MV-4-11 (cell line): ENCODE measurements at regions not wholly inside any gene's neighbourhood (a gene's known extent, or its start where the extent isn't known, plus 50 kb on each side); places are given as distances from the start of the nearest gene placed in this dataset.

Experiments used
- DNase-seq: peaks from one replicate; lab custom pipeline; 2025; lab: John Stamatoyannopoulos, UW

GRCh38 chr9:129270205-129270604, 92.1 kb upstream of the IER5L start:
- DNase-seq, result no peak

DNA sequence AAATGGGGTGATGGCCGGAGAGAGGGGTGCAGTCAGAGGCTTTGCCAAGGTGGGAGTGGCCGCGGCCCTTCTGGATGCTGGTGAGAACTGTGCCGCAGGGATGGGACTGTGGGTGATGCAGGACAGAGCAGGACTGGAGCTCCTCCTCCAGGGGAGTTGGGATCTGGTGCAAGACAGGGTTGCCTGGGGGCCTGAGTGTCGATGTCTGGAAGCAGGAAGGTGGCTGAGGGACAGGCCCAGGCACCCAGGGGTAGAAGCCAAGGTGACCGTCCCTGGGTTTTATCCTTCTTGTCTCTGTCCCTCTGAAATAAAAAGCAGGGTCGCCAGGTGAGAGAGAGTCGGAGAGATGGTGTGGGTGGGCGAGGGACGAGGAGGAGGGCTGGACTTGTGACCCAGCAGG, 89.1 kb upstream of the IER5L start:
- DNase-seq, result no peak

GRCh38 chr9:129266536-129266935, 88.5 kb upstream of the IER5L start:
- DNase-seq, result no peak

DNA sequence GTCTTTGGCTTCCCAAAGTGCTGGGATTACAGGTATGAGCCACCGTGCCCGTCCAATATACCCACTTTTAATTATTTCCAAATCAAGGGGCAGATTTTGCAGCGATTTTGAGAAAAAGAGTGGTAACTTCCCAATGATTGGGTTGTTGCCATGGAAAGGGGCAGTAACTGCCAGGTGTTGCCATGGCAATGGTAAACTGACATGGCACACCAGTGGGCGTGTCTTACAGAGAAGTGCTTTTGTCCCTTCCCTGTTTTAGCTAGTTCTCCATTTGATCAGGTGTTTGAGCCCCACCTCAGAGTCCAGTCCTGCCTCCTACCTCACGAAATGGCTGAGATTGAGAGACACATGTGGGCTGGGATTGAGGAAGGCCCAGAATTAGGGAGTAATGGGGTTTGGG, 86.3 kb upstream of the IER5L start:
- DNase-seq, result no peak

DNA sequence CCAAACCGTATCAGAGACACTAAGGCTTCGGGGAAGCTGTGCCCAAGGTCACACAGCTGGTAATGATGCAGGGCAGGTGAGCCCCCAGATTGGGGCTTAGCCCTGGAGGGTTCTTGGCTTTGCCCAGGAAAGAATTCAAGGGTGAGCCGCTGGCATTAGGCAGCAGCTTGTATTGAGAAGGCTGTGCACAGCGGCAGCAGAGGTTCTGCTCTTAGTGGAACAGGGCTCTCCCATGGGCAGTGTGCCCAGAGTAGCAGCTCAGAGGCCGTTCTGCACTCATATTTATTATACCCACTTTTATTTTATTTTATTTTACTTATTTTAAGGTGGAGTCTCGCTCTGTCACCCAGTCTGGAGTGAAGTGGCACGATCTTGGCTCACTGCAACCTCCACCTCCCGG, 85.8 kb upstream of the IER5L start:
- no peak for DNase-seq

DNA sequence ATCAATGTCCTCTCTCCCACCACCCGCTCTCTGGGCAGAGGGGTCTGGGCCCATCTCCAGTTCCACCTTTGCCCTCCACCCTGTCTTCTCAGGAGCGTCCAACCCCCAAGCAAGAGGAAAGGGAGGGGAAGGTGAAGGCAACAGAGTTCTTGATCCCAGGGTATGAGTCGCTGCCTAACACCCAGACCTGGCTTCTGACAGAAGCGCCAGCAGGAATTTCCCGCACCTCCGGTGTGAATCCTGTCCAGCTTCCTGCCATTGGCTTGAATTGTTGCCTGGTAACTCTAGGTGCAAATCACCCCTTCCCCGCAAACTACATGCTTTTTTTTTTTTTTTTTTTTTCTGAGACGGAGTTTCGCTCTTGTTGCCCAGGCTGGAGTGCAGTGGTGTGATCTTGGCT, 84.2 kb upstream of the IER5L start:
- no peak for DNase-seq

DNA sequence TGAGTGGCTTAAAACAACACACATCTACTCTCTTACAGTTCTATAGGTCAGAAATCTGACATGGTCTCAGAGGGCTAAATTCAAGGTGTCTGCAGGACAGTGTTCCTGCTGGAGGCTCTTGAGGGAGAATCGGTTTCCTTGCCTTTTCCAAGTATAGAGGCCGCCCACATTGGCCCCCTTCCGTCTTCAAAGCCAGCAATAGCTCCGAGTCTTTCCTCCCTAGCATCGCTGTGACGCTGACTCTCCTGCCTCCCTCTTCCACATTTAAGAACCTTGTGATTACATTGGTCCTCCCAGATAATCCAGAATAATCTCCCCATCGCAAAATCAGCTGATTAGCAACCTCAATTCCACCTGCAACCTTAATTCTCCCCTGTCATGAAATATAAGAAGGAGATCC, 81.3 kb upstream of the IER5L start:
- no peak for DNase-seq

DNA sequence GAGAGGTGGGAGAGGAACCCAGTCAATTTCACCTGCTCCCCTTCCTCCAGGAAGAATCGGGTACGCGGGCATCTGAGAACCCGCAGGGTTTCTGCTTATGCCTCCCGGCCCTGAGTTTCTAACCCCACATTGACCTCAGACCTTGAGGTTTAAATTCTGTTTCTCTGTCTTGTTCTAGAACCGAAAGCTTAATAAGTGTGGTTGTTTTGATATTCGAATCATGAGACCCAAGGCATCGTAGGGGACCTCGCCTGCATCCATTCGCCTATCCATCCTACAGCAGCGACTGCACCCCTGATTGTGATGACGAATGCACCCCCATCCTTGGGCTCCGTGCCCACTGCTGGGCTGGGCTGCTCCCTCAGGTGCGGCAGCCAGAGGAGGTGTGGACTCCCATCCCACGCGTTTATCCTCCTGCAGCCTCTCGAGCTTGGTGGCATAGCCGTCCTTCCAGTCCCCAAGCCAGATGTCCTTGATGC, 80.8 kb upstream of the IER5L start:
- DNase-seq, result no peak

DNA sequence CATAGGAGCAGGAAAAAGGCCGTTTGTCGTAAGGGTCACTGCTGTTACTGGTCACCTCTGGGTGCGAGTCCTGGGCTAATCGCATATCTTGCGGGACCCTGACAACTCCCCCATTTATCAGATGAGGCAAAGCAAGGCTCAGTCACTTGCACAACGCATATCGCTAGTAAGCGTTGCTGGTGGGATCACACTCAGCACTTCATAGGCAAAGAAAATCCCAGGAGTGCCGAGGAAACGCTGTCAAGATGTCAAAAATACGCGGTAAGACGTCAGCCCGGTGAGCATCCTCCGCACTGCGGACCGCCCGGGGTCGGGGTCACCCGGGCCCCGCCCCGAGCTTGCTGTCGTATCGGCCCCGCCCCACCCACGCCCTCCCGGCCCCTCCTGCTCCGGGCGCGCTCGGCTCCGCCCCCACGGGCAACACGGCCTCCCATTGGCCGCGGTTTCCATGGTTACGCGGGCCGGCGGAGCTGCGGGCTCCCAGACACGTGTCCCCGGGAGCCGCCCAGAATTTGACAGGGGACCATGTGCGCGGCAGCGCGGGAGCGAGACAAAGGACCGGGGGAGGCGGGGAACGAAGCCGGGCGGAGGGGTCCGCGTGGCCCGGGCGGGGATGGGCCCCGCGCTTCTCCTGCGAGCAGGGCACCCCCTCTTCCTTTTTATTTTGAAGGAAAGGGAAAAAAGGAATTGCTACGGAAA, 80.2 kb upstream of the IER5L start:
- peak; percentile 69 for DNase-seq

DNA sequence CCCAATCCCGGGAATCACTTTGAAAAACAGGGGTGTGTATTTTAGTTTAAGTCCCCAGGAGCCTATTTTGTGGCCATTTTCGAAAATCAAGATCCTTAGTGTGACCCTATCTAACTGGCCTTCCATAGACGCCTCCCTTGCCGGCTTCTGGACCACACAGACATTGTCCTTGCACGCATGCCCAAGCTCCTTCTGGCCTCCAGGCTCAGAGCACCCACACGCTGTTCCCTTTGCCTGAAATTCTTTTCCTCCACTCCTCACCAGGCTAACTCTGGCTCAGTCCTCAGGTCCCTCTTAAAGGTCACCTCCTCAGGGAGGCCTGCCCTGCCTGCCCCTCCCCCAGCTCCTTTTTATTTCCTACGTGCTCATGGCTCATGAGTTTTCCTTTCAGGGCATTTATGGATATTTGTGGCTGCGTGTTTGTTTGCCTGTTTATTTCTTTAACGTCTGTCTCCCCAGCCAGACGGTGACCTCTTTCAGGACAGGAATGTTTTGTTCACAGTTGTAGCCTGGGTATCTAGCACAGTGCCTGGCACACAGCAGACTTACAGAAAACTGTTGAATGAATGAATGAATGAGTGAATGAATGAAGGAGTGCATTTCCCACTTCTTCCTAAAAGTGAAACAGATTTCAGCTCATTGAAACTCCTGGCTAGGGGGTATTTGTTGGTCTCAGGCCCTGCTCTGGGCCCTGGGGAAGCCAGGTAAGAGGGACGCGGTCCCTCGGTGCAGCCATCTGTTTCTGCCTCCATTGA, 79.1 kb upstream of the IER5L start:
- DNase-seq, result no peak

DNA sequence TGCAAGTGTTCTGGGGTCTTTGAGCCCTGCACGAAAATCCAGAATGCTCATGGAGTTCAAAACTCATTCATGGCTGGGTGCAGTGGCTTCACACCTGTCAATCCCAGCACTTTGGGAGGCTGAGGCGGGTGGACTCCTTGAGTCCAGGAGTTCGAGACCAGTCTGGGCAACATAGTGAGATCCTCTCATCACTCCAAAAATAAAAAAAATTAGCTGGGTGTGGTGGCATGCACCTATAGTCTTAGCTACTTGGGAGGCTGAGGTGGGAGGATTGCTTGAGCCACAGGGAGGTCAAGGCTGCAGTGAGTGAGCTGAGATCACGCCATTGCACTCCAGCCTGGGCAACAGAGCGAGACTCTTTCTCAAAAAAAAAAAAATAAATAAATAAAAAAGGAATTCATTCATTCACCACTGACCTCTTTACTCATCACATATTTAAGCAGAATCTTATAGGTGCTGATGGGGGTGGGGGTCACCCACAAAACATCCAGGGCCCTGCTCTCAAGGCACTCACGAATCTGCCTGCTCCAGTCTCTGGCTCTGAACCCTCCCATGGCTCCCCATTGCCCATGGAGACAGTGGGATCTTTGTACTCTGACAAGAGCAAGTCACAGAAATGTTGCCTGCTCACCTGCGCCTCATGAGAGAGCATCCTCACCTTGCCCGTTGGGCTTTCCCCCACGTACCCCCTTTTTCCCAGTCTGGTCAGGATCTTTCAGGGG, 76.7 kb upstream of the IER5L start:
- DNase-seq, result no peak

- DNase-seq, result peak; percentile 72
These were observed 75.8 kb upstream of the IER5L start for GRCh38 chr9:129253803-129254381.

GRCh38 chr9:129252937-129253802, 75.1 kb upstream of the IER5L start:
- DNase-seq, result peak; percentile 32

DNA sequence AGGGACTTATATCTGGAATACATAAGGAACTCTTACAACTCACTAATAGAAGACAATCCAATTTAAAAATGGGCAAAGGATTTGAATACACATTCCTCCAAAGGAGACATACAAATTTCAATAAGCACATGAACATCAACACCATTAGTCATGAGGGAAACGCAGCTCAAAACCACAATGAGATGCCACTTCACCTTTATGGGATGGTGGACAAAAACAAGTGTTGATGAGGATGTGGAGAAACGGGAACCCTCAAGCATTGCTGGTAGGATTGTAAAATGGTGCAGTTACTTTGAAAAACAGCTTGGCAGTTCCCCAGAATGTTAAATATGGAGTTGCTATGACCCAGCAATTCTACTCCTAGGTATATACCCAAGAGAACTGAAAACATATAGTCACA, 72.7 kb upstream of the IER5L start:
- DNase-seq, result no peak

GRCh38 chr9:129247285-129248153, 69.5 kb upstream of the IER5L start:
- no peak for DNase-seq

GRCh38 chr9:129245276-129245675, 67.2 kb upstream of the IER5L start:
- DNase-seq, result no peak

DNA sequence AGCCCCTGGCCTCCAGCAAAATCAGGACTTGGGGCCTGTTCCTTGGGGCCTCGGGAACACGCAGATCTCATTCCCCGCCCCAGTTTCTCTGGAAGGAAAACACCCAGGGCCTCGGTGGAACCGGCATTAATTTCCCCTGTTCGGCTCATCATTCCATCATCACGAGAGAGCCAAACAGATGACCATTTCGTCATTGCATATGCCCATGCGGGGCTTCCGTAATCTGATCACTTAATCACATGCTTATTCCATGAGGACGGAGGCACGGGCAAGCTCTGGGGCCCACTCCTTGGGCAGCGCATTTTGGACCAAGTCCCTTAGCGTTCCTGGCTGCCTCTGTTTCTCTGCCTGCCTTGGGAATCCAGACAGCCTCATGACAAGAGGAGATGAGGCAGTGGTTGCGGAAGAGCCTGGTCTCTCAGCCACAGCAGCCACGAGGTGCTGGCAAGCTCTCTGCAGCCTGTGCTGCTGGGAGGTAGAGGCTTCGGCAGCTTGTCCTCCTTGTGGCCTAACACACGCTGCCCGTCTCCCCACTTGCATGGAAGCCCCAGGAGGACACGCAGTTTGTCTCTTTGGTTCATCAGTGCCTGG, 65.0 kb upstream of the IER5L start:
- no peak for DNase-seq

DNA sequence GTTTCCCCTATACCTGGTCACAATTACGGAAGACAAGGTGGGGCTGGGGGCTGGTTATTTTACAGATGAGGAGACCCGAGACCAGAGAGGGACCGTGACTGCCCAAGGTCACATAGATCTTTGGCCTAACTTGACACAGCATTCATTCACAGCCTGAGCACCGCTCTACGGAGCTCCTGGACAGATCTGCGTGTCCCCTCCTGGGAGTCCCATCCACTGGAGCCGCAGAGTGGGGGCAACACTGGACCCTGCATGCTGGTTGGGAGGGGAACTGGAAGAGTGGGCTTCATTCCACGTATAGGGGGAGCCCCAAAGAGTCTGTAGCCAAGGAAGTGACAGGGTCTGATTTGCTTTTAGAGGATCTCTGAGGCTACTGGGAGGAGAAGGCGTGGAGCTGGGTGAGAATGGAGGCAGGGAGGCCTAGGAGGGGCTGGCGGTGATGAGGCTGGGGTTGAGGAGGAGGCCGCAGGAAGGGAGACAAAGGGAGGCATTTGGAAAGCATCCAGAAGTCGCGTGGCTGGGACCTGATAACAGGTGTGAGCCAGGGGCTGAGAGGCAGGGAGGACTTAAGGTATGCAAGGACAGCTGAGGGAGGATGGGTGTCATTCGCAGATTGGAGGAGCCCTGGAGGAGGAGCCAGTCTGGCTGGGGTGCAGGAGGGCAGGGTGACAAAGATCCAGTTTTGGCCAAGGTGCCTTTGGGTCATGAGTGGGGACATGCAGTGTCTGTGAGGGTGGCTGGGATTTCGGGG, 64.3 kb upstream of the IER5L start:
- no peak for DNase-seq

DNA sequence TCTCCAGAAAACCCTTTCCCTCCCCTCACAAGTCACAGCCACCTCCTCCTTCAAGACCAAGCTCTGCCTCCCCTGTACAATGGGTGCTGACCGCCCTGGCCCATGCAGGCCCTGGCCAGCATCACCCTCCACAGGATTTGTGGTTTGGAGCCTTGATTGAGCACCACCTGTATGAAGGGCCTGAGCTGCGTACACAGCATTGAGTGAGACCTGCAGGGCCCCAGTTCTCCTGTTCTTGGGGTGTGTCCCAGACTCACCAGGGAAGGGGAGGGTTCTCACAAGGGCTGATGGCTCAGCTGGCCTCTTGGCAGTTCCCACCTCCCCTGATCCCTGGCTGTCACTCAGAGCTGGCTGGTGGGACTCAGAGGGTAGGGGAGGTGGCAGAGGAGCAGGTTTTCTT, 63.7 kb upstream of the IER5L start:
- no peak for DNase-seq
